ENCODE measurements at regions not wholly inside any gene's neighbourhood (a gene's known extent, or its start where the extent isn't known, plus 50 kb on each side); places are given as distances from the start of the nearest gene placed in this dataset.
"Not testable (repeated sequence)": the region's sequence is repeated elsewhere in the genome, so short reads cannot be mapped to it uniquely, and the experiment has no call there.

DNA sequence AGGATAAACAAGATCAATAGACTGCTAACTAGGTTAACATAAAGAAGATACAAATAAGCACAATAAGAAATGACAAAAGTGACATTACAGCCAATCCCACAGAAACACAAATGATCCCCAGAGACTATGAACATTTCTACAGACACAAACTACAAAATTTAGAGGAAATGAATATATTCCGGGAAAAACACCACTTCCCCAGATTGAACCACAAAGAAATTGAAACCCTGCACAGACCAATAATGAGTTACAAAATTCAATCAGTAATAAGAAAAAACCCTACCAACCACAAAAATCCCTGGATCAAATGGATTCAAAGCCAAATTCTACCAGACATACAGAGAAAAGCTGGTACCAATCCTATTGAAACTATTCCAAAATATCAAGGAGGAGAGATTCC lies 232.4 kb upstream of the RBMS1 start:
- no peak for DNase-seq (ENCODE audit: low read depth in 2 of 2)

DNA sequence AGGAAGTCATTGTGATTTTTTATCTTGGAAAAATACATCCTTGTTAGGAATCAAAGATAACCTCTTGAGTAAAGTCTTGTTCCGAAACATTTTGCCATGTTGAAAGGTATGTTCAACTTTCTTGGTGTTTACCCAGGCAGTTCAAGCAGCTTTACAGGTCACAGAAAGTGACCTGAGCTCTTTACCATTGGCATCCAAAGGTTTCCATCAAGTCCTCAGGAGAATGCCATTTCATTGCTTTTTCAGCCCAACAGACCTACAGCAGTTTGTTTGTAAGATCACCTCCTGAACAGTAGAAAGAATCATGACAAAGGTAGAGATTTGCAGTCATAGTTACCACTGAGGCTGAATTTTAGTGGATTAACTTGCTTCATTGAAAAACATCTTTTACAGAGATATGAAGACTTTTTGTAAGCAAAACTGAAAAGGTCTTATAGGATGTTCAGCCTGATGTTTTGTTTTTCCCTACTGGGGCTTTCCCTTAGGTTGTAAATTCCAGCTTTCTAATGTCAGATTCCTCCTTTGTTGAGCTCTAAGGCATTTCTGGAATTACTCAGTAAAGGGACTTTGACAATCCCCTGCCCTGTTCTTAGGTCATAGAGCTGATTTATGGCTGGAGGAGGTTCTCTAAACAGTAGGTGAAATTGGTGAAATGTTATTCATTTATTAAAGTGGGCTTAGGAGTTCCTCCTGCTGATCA lies 236.8 kb upstream of the RBMS1 start:
- DNase-seq (ENCODE audit: low read depth in 2 of 2): no peak

DNA sequence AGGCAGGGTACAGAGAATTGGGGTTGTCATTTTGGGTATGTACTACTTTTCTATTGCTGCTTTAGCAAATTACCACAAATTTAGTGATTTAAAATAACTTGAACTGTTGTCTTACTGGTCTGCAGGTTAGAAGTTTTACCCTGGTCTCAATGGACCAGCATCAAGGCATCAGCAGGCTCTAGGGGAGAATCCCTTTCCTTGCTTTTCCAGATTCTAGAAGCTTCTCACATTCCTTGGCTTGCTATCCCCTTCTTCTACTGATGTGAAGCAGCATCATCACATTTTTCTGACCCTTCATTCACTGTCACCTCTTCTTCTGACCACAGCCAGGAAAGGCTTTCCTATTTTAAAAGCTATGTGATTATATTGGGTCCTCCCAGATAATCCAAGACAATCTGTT lies 237.8 kb upstream of the RBMS1 start:
- no peak for DNase-seq (ENCODE audit: low read depth in 2 of 2)

DNA sequence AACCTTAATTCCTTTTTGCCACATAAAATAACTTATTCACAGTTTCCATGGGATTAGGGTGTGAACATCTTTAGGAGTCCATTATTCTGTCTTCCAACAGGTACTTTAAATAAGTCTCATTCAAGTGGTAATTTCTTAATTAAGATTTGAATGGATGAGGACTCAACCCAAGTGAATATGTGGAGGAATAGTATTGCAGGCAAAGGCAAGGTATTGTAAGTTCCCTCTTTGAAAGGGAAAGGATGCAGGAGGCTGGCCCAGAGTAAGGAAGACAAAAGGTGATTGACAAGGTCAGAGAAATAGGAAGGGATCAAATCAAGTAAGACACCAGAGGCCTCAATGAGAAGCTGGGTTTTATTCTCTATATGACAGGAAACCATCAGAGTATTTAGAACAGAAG lies 238.2 kb upstream of the RBMS1 start:
- no peak for DNase-seq (ENCODE audit: low read depth in 2 of 2)

DNA sequence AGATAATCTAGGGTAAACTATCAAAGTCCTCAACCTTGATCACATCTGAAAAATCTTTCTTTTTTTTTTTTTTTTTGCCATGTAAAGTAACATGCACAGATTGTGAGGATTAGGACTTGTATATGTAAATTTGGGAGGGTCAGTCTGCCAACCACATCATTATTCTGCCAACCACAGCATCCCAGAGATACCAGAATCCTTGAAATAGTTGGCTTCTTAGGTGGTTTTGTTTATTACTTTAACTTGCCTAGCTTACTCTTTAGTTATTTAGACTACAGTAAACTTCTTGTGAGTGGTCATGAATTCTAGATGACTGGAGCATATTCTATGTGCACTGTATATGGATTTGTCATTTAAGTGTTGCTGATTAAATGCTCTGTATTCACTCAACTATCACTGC lies 242.1 kb upstream of the RBMS1 start:
- no peak for DNase-seq (ENCODE audit: low read depth in 2 of 2)

DNA sequence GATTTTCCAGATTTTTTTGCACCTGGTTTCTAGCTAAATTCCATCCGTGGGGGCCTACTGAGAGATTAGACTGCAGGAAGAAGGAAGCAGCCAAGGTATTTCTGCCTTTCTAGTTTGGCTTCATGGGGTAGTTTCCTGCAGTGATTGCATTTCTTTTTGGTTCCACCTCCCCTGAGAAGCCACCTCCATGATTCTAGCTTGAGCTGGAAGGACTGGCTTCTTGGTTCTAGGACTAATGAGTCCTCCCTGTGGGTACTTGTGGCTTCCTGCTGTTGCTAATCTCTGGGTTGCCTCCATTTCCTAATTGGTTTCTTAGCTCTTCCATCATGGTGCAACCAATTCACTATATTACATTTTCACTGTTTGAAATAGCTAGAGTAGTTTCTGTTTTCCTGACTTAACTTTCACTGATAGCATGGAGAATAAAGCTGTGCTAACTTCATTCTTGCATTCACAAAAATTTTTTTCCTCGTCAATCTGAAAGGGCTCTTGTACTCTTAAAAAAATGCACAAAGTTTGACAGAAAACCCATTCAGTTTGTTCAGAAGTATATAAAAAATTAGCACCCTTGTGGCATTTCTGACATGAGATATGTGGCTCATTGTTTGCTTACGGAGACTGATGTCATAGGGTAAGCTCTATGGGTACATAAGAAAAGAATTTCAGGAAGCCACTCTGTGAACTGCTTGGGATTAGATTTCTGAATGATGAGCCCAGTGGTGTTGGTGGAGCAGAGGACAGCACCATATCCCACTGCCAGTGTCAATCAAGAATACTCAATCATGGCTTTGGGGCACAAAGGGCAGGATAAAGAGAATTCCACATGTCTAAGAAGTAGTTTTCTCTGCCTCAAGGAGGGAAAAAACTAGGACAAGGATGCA lies 242.8 kb upstream of the RBMS1 start:
- DNase-seq (ENCODE audit: low read depth in 2 of 2): no peak

DNA sequence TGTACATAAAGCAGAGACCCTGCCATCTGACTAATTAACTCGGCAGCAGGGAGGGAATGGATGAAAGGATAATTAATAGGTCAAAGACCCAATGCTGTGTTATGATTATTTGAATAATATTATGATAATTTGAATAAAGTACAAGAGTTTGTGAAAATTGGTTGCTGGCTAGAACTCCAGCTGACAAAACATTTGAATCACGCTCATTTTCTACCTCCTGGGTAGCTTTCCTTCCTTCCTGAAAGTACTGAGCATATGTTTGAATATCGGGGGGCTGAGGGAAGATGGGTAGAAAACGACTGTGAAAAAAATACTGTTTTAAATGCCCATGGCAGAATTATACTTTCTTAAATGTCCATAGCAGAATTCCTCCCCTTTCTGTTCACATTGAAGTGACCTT lies 243.6 kb upstream of the RBMS1 start:
- no peak for DNase-seq (ENCODE audit: low read depth in 2 of 2)

DNA sequence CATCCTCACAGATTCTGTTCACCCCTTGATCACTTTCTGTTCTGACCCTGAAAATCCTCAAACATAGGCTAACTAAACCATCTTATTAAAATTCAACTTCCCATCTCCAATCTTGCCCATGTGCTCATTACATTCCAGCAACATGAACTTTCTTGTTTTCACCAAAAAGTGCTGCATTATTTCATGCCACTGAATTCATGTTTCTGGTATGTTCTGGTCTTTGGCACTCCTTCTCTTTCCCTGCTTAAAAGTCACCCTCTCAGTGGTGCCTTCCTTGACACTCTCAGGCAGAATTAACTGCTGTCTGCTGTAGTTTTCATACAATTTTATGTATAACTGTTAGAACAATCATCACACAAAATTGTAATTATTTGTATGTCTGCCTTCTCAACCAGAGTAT lies 247.7 kb upstream of the RBMS1 start:
- DNase-seq (ENCODE audit: low read depth in 2 of 2): no peak

DNA sequence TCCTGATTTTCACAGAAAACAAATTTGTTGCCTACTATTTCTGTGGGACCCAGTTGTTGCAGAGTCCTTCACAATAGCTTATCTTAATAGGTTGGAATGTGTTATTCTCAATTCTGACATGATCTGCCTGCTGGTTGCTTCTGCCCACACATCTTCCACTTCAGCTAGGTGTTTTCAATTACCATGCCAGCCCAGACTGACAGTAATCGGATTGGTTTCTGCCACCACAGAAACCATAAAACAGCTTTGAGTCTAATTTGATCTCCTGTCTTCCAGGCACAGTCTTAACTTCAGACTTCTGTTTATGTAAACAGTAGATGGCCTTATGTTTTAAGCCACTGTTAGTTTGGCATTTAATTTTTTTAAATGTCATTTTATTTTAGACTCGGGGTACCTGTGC lies 248.2 kb upstream of the RBMS1 start:
- no peak for DNase-seq (ENCODE audit: low read depth in 2 of 2)

DNA sequence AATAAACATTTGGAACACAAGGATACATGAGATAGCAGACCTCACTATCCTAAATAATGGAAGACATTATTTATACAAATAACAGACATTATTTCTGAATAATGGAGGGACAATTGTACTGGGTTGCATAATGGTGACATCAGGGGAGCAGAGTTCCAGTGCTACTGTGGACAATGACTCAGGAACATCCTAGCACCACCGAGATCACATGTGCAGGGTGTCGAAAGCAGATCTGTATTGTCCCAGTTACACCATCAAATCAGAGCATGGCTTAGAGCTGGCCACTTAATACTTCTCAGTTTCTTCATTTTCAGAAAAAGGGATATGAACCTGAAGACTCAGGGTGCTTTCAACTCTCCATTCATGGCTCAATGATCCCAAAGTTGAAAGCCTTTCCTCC lies 249.1 kb upstream of the RBMS1 start:
- DNase-seq (ENCODE audit: low read depth in 2 of 2): no peak

DNA sequence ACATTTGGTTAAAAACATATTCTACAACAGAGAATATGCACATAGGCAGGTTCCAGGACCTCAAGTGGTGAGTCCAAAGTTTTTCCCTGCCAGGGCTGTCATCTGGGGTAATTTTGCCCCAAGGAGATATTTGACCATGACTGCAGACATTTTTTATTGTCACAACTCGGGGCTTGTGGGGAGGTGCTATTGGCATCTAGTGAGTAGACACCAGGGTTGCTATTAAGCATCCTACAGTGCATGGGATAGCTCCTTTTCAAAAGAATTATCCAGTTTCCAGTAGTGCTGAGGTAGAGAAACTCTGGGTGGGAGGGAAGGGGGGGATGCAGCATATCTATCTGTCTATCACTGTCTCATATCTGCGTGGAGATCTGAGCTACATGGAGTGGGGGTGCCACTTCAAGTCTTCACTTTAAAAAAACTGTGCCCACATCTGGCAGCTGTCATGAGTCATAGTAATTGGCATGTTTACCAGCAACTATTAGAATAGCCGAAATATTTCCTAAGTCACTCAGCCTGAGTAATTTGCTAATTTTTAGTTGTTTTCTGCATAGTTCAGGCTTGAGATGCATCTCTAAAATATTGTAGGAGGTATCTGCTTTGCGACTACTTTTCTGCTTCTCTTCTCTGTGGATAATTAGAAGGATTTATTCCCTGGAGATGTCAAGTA lies 254.0 kb upstream of the RBMS1 start:
- DNase-seq (ENCODE audit: low read depth in 2 of 2): no peak

DNA sequence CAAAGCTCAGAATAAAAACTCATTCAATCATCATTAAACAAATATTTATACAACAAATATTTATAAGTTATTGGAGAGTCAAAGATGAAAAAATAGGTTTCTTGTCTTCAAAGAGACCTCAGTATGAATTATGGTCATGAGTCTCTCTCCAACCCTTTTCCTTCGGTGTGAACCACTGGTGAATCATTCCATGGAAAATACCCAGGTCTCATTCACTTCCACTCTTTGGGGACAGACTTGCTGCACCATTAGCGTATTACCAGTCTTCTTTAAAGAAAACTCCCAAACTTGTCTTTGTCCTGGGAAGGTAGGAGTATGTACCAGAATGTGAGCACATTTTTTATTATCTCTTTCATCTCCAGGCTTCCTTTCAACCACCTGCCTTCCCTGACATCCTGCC lies 257.4 kb upstream of the RBMS1 start:
- DNase-seq (ENCODE audit: low read depth in 2 of 2): no peak

DNA sequence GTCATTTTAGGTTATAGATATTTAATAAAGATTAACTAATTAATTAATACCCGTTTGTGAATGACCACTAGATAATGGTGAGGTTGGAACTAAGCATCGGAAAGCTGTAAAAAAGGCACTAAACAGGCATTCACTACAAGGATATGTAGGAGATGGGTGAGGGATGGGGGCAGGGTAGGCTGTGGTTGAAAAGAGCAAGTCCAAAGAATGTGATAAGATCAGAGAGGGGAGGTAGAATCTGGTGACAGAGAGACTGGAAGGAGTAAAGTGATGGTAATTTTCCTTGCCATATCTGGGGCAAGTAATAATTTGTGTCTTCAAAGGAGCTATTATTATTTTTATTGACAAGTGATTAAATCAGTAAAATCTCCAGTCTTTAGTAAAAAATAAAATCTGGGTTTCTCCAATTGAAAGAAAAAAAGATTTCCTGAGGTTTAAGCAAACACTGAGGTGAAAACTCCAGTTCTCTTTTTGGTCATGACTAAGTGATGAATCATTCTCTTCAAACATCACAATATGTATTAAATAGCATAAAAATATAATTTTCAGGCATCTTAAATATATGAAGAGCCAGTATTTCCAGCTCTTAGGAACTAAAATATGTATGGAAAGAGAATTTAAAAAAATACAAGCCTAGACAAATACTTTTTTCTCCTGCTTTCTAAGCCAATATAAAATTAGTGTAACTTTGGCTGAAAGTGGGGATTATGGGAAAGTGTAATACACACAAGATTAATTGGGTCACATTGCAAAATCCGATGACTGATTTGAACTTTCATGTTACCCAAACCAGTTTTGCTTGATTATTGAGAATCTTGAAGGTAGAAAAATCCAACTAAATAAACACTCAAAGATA lies 259.1 kb upstream of the RBMS1 start:
- no peak for DNase-seq (ENCODE audit: low read depth in 2 of 2)

DNA sequence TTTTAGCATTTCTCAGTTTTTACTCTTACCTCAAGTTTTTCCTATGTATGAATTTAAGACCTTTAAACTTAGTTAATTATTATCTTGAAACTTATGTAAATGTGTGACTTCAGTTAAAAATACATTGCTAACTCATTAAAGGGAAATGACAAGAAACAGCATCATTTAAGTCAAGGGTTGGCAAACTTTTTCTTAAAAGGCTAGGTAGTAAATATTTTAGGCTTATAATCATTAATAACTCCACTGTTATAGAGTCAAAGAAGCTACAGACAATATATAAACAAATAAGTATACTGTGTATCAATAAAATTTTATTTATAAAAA lies 259.7 kb upstream of the RBMS1 start:
- DNase-seq (ENCODE audit: low read depth in 2 of 2): no peak

DNA sequence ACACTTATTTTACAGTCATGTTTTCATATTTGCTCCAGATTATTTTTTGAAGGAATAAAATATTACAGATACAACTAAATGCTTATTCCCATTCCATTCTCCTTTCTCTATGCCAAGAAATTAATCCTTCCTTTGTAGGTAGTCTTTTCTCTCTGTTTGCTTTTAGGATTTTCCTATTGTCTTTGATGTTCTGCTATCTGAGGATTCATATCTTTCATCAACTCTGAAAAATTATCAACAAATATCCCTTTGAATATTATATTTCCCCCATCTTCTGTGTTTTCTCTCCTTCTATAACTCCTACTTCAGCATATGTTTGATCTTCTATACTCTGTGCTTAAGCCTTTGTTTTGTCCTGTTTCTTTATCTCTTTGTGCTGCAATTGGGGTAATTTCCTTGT lies 260.4 kb upstream of the RBMS1 start:
- no peak for DNase-seq (ENCODE audit: low read depth in 2 of 2)

DNA sequence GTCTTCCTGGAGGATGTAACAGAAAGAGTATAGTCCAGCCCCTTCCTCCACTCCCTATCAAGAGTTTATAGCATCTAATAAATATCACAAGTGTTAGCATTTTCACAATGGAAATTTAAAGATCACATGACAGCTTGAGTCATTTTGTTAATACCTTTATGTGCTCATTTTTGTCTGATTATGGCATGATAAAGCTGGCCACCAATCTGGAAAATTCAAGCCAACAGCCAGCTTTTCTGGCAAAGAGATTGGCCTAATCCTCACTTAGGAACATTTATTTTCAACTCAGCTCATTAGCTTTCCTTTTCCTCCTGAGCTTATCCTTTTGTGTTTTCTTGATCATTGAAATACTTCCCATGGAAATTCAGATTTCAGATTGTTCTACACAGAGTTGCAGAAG lies 262.9 kb upstream of the RBMS1 start:
- DNase-seq (ENCODE audit: low read depth in 2 of 2): no peak

DNA sequence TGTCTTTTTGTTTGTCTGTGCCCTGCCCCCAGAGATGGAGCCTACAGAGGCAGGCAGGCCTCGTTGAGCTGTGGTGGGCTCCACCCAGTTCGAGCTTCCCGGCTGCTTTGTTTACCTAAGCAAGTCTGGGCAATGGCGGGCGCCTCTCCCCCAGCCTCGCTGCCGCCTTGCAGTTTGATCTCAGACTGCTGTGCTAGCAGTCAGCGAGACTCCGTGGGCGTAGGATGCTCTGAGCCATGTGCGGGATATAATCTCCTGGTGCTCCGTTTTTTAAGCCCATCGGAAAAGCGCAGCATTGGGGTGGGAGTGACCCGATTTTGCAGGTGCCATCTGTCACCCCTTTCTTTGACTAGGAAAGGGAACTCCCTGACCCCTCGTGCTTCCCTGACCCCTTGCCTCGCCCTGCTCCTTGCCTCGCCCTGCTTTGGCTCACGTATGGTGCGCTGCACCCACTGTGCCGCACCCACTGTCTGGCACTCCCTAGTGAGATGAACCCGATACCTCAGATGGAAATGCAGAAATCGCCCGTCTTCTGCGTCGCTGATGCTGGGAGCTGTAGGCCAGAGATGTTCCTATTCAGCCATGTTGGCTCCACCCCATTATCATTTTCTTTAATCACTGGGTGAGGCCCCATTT lies 269.0 kb upstream of the RBMS1 start:
- not testable (repeated sequence) for DNase-seq (ENCODE audit: low read depth in 2 of 2)

DNA sequence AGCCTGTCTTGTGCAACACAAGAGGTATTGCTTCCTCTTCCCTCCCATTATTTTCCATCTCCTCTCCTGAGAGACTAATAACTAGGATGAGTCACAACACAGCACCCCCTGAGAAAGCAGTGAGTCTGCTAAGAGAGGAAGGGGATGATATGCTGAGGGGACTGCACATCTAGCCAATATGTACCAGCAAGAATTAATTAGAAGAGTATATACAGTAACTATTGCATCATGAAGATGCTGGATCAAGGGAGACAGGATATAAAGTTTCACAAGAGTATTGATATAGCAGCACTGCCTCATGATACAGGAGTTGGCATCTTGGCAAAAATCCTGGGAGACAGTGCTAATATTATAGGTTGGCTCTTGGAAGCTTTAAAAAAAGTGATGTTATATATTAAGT lies 289.9 kb upstream of the RBMS1 start:
- DNase-seq (ENCODE audit: low read depth in 2 of 2): no peak

DNA sequence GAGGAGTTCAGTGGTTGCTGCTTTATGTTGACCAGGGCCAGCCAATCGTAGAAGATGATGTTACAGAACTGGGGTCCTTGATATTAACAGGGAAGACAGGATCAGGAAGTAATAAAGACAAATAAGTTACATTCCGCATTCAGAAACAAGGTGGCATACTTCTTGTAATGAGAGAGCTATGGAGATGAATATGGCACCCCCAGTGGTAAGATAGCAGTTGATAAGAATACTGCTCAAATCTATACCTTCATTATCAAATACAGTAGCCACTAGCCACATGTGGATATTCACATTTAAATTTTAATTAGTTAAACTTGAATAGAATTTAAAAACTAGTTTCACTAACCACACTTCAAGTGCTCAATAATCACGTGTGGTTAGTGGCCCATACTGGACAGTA lies 290.4 kb upstream of the RBMS1 start:
- DNase-seq (ENCODE audit: low read depth in 2 of 2): no peak

DNA sequence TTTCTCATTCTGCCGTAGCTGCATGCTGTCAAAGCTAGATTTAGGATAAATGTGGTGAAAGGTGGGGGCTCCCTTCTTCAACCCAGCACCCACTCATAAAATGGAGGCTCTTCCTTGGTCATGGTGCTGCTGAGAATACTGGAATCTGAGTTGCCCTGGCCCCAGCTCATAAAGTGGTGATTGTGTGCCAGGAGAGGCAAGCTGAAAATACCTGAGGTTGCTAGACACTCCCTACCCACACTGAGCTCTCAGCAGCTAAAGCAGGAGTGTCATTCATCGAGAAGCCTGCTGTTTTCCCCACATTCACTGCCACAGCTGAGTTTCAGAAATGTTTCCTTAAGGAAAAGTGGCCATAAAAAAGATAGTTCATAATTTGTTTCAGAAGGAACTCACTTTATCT lies 297.1 kb upstream of the RBMS1 start:
- no peak for DNase-seq (ENCODE audit: low read depth in 2 of 2)

DNA sequence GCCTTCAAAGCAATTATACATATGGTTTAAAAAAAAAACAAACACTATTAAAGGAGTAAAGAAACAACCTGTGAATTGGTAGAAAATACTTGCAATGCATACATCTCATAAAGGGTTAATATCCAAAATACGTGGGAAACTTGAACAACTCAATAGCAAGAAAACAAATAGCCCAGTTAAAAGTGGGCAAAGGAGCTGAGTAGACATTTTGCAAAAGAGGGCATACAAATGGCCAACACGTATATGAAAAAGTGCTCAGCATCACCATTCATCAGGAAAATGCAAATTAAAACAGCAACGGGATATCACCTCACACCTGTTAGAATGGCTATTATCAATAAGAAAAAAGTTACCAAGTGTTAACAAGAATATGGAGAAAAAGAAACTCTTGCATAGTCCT lies 298.3 kb upstream of the RBMS1 start:
- no peak for DNase-seq (ENCODE audit: low read depth in 2 of 2)

DNA sequence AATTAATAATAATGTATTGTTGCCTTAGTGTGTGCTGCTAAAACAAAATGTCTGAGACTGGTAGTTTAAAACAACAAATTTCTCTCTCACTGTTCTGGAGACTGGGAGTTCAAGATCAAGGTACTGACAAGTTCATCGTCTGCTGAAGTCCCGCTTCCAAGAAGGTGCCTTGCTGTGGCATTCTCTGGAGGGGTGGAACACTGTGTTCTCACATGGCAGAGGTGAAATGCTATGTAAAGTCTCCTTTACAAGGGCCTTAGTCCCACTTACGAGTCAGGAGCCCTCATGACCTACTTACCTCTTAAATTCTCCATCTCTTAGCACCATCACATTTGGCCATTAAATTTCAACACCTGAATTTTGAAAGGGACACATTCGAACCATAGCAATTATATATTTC lies 299.2 kb upstream of the RBMS1 start:
- DNase-seq (ENCODE audit: low read depth in 2 of 2): no peak
